SK-N-SH (cell line): ENCODE measurements at regions not wholly inside any gene's neighbourhood (a gene's known extent, or its start where the extent isn't known, plus 50 kb on each side); places are given as distances from the start of the nearest gene placed in this dataset.

Experiments used
- CTCF ChIA-PET: fragments of 300-600, 350-600 bp; formaldehyde crosslinking; extraction: SDS; loops from one replicate; lab custom pipeline; 2021; lab: Yijun Ruan, JAX
- POLR2A ChIA-PET: fragments of 350-600 bp; sonication (Branson Sonifier 250); formaldehyde crosslinking; extraction: SDS; loops from one replicate; lab custom pipeline; 2020; ENCODE audit warnings: antibody characterized with exemption, inconsistent platforms; lab: Yijun Ruan, JAX
- DNase-seq: peaks from one replicate; pipeline ENCODE4 v3.0.0; 2012
- H2AFZ ChIP-seq: fragments of 200-600 bp; sonication (generic); 2 replicates; pipeline ENCODE4 v1.8.1; 2016; ENCODE audit warnings: antibody characterized with exemption, mild to moderate bottlenecking, low read depth
- H3F3A ChIP-seq: fragments of 200-600 bp; sonication (generic); replicated peaks from 2 replicates; pipeline ENCODE3; 2016; ENCODE audit warnings: antibody characterized with exemption, mild to moderate bottlenecking; ENCODE audit not compliant: insufficient read depth
- H3K27ac ChIP-seq, 2 experiments: fragments of 200-500 bp in 1 of 2; fragments of 200-600 bp in 1 of 2; sonication (Bioruptor generic) in 1 of 2; sonication (generic), shearing (Covaris generic) in 1 of 2; 2 replicates each; pipeline versions ENCODE4 v1.5.1 to v1.6.1; 2014 to 2016; ENCODE audit warnings: low read depth in 2 of 2, inconsistent platforms in 1 of 2, low read length in 1 of 2, mild to moderate bottlenecking in 1 of 2, mixed read lengths in 1 of 2
- H3K27me3 ChIP-seq: fragments of 200-600 bp; sonication (generic), shearing (Covaris generic); 2 replicates; pipeline ENCODE4 v1.6.1; 2016; ENCODE audit warnings: mixed run types; ENCODE audit not compliant: insufficient read depth
- H3K36me3 ChIP-seq, 2 experiments: fragments of 200-500 bp in 1 of 2; fragments of 200-600 bp in 1 of 2; sonication (Bioruptor generic) in 1 of 2; sonication (generic) in 1 of 2; replicated peaks in 1 of 2; 2 replicates each; pipeline versions ENCODE3 to v1.5.1; 2014 to 2016; ENCODE audit warnings: low read length in 1 of 2, mild to moderate bottlenecking in 1 of 2; ENCODE audit not compliant: insufficient read depth in 2 of 2, control insufficient read depth in 1 of 2
- H3K4me1 ChIP-seq, 2 experiments: fragments of 200-500 bp in 1 of 2; fragments of 200-600 bp in 1 of 2; sonication (Bioruptor generic) in 1 of 2; sonication (generic), shearing (Covaris generic) in 1 of 2; 2 replicates each; pipeline versions ENCODE4 v1.5.1 to v1.6.1; 2014 to 2016; ENCODE audit warnings: low read depth in 1 of 2, low read length in 1 of 2, mixed run types in 1 of 2; ENCODE audit not compliant: insufficient read depth in 2 of 2, control insufficient read depth in 1 of 2
- H3K4me2 ChIP-seq: fragments of 200-600 bp; sonication (generic), shearing (Covaris generic); 2 replicates; pipeline ENCODE4 v1.6.1; 2017; ENCODE audit warnings: mixed run types
- H3K4me3 ChIP-seq, 2 experiments: fragments of 200-500 bp in 1 of 2; fragments of 200-600 bp in 1 of 2; sonication (Bioruptor generic) in 1 of 2; sonication (generic), shearing (Covaris generic) in 1 of 2; 2 replicates each; pipeline versions ENCODE4 v1.5.1 to v1.8.1; 2014 to 2016; ENCODE audit warnings: low read depth in 2 of 2, inconsistent platforms in 1 of 2, low read length in 1 of 2, mild to moderate bottlenecking in 1 of 2, mixed read lengths in 1 of 2, moderate library complexity in 1 of 2
- H3K79me2 ChIP-seq: fragments of 200-600 bp; sonication (generic); 2 replicates; pipeline ENCODE4 v1.8.1; 2017; ENCODE audit warnings: mild to moderate bottlenecking; ENCODE audit not compliant: insufficient read depth
- H3K9ac ChIP-seq: fragments of 200-600 bp; sonication (generic); 2 replicates; pipeline ENCODE4 v1.6.1; 2017; ENCODE audit warnings: mixed run types
- H3K9me2 ChIP-seq: fragments of 200-600 bp; sonication (generic); 2 replicates; pipeline ENCODE4 v1.6.1; 2017; ENCODE audit warnings: mixed run types
- H3K9me3 ChIP-seq: fragments of 200-600 bp; sonication (generic); 2 replicates; pipeline ENCODE4 v1.6.1; 2017; ENCODE audit warnings: mixed run types, mild to moderate bottlenecking, moderate library complexity
- H4K20me1 ChIP-seq: fragments of 200-600 bp; sonication (generic); 2 replicates; pipeline ENCODE4 v1.6.1; 2017; ENCODE audit warnings: mild to moderate bottlenecking, mixed run types; ENCODE audit not compliant: insufficient read depth
- EP300 ChIP-seq, 2 experiments: IDR thresholded peaks; 2 replicates each; pipeline versions ENCODE4 v1.4.0 to v1.6.1; 2012; ENCODE audit warnings: borderline replicate concordance in 1 of 2, low read depth in 1 of 2, low read length in 1 of 2
- FOSL2 ChIP-seq: IDR thresholded peaks from 2 replicates; pipeline ENCODE4 v1.4.0; 2012; ENCODE audit warnings: low read depth, mild to moderate bottlenecking, moderate library complexity, borderline replicate concordance
- FOXM1 ChIP-seq: IDR thresholded peaks from 2 replicates; pipeline ENCODE4 v1.4.0; 2012; ENCODE audit warnings: low read depth, mild to moderate bottlenecking
- MAX ChIP-seq: IDR thresholded peaks from 2 replicates; pipeline ENCODE4 v1.4.0; 2012; ENCODE audit warnings: low read depth
- PBX3 ChIP-seq: IDR thresholded peaks from 2 replicates; pipeline ENCODE4; 2012
- POLR2AphosphoS5 ChIP-seq: IDR thresholded peaks from 2 replicates; pipeline ENCODE4 v1.6.1; 2012; ENCODE audit warnings: low read depth, low read length
- RFX5 ChIP-seq: IDR thresholded peaks from 2 replicates; pipeline ENCODE4 v1.6.1; 2012; ENCODE audit warnings: mild to moderate bottlenecking, improper control_type of control experiment, low read length
- SIN3A ChIP-seq: IDR thresholded peaks from 2 replicates; pipeline ENCODE4 v1.6.1; 2012; ENCODE audit warnings: low read depth, mild to moderate bottlenecking, low read length, moderate library complexity, borderline replicate concordance
- TAF1 ChIP-seq: IDR thresholded peaks from 2 replicates; pipeline ENCODE4 v1.6.1; 2012; ENCODE audit warnings: low read depth, mild to moderate bottlenecking, low read length, moderate library complexity, borderline replicate concordance
- TEAD4 ChIP-seq: IDR thresholded peaks from 2 replicates; pipeline ENCODE4 v1.4.0; 2012; ENCODE audit warnings: mild to moderate bottlenecking, borderline replicate concordance; ENCODE audit not compliant: insufficient read depth
- USF1 ChIP-seq: IDR thresholded peaks from 2 replicates; pipeline ENCODE4 v1.4.0; 2012; ENCODE audit warnings: low read depth, borderline replicate concordance
- USF2 ChIP-seq: fragments of 150-350 bp; IDR thresholded peaks from 2 replicates; pipeline ENCODE4 v1.6.1; 2017; ENCODE audit warnings: antibody characterized with exemption, low read length, low read depth, borderline replicate concordance
- YY1 ChIP-seq: IDR thresholded peaks from 2 replicates; pipeline ENCODE4 v1.4.0; 2012; ENCODE audit warnings: low read depth, mild to moderate bottlenecking
- WGBS: methylation state at CpG from one replicate; pipeline ENCODE4 v1.1.6; 2017; ENCODE audit warnings: low lambda C conversion rate; 5-methylcytosine and 5-hydroxymethylcytosine counted together
- TF ChIP-seq, protein P1 (sequence below): IDR thresholded peaks from 2 replicates; pipeline ENCODE4 v1.4.0; 2012; ENCODE audit warnings: low read depth, borderline replicate concordance

DNA sequence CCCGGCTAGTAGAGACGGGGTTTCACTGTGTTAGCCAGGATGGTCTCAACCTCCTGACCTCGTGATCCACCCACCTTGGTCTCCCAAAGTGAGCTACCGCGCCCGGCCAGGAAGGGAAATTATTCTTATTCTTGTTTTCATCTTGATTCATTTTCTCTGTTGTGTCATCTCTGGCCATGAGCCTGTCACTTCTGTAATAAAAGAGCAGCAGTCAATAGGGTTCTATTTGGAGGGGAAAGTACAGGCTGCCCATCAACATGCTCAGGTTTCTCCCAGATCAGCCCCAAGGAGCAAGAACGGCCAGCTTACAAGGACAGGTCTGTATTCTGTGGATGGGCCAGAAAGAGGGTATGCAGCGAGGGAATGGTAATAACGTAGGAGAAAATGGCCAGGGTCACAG is 345.0 kb downstream of the PREX1 start:
- H3K4me2 ChIP-seq, result no peak overlapping the region
- no peaks in the 10 kb centered on the region for H3K36me3 ChIP-seq
- H3K27me3 ChIP-seq, result 0 out of 2 replicates have a peak, but pooled peaks cover 10% of the 10 kb centered on the region
- no peaks in the 10 kb centered on the region for H3K79me2 ChIP-seq
- no peaks in the 10 kb centered on the region for H3K9me2 ChIP-seq
- ChIA-PET CTCF (interaction anchor here (1.3 kb wide), 2 partner anchors 175 to 819 kb away, joined by 3 read pairs; no protein-coding TSS in a partner anchor), POLR2A (no interaction called here)
- no peaks in the 10 kb centered on the region for H3K9me3 ChIP-seq
- 61% methylated on average over 8 of the region's 9 CpGs for WGBS
- H3K9ac ChIP-seq, result no peak overlapping the region
- no peak overlapping the region for H3K4me3 ChIP-seq
- no peak overlapping the region for H2AFZ ChIP-seq
- H3F3A ChIP-seq, result no peaks in the 10 kb centered on the region
- no peaks in the 10 kb centered on the region; a peak in 2 of 4 replicates for H3K4me1 ChIP-seq
- no peak overlapping the region for H3K27ac ChIP-seq
- no peaks in the 10 kb centered on the region for H4K20me1 ChIP-seq
- no peak for DNase-seq
- TF ChIP-seq RFX5, result no peak
- TF ChIP-seq YY1, result no peak
- TF ChIP-seq MAX, result no peak
- TF ChIP-seq TEAD4, result no peak
- no peak for TF ChIP-seq PBX3
- no peak for TF ChIP-seq POLR2AphosphoS5
- no peak for TF ChIP-seq FOSL2
- no peak for TF ChIP-seq EP300 (IDR thresholded peaks at IDR 0.05; ENCODE audit: borderline replicate concordance in 1 of 2, low read depth in 1 of 2, low read length in 1 of 2)
- TF ChIP-seq USF1, result no peak
- TF ChIP-seq, protein P1, sequence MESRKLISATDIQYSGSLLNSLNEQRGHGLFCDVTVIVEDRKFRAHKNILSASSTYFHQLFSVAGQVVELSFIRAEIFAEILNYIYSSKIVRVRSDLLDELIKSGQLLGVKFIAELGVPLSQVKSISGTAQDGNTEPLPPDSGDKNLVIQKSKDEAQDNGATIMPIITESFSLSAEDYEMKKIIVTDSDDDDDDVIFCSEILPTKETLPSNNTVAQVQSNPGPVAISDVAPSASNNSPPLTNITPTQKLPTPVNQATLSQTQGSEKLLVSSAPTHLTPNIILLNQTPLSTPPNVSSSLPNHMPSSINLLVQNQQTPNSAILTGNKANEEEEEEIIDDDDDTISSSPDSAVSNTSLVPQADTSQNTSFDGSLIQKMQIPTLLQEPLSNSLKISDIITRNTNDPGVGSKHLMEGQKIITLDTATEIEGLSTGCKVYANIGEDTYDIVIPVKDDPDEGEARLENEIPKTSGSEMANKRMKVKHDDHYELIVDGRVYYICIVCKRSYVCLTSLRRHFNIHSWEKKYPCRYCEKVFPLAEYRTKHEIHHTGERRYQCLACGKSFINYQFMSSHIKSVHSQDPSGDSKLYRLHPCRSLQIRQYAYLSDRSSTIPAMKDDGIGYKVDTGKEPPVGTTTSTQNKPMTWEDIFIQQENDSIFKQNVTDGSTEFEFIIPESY, result no peak
- no peak for TF ChIP-seq TAF1
- no peak for TF ChIP-seq FOXM1
- TF ChIP-seq USF2, result no peak
- no peak for TF ChIP-seq SIN3A
